ENCODE measurements at regions not wholly inside any gene's neighbourhood (a gene's known extent, or its start where the extent isn't known, plus 50 kb on each side); places are given as distances from the start of the nearest gene placed in this dataset.

DNA sequence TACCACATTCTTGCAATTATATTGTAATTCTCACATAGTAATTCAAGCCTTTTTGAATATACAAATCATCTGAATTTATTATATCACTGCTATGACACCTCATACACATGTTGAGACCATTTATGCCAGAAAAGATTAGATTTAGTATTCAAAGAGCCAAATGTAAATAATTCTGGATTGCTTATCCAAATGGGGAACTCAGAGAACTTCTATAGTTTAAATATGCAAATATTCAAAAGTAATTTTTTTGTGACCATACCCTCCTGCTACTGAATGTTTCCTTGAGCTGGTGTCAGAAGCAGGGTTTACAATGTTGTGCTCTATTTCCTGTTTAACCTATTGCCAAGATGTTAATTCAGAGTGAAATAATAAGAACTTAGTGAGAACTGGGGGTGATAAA, 372.2 kb downstream of the TRIML1 start:
- no peaks in the 10 kb centered on the region for H3K36me3 Mint-ChIP-seq

DNA sequence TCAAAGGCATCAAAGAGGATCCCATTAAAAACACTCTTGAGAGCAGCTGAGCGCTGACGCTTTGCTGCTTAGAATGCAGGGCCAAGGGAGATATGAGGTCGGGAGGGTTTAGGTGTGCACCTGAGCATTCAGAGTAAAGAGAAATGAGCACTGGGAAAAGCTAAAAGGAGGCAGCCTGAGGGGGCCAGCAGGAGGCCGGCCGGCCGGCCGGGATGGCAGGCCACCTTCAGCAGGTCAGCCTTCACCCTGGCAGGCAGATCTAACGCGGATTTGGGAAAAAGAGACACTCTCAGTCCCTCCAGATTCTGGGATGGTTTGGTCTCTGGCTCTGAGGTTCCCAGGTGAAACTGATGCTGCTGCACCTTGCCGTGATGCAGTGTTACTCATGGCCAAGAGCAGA, 393.5 kb downstream of the TRIML1 start:
- DNase-seq (no peak), ATAC-seq (ENCODE audit: low read depth) (no peak)
- Mint-ChIP-seq H3K36me3 (no peaks in the 10 kb centered on the region), H3K4me1 (no peaks in the 10 kb centered on the region), H3K4me3 (no peak overlapping the region), H3K9me3 (peaks cover 9% of the 10 kb centered on the region), H3K27ac (no peak overlapping the region), H3K27me3 (no peaks in the 10 kb centered on the region)
- POLR2A ChIA-PET, result no interaction called here

More for the DNA sequence above, 372.2 kb downstream of the TRIML1 start:
- ATAC-seq (ENCODE audit: low read depth), result no peak
- DNase-seq, result no peak
- Mint-ChIP-seq H3K4me3 (no peak overlapping the region), H3K27me3 (no peaks in the 10 kb centered on the region), H3K27ac (no peak overlapping the region), H3K4me1 (no peaks in the 10 kb centered on the region), H3K9me3 (peaks cover 10% of the 10 kb centered on the region)
- POLR2A ChIA-PET, result no interaction called here

DNA sequence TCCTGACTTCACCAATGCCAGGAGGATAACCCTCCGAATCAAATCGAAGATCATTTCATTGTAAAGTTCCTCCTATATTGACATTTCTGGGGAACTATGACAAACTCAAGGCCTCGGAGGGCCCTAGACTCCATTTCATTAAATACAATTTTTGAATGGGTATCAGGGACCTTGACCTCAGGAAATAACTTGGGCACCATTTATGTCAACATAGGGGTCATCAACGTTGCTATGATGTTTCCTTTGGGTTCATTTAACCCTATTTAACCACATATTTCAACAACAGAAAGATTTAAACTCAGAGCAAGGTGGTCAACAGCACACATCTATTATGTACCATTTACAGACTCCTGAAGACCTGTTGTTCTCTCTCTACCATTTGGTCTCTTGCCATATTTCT, 395.1 kb downstream of the TRIML1 start:
- POLR2A ChIA-PET, result no interaction called here

DNA sequence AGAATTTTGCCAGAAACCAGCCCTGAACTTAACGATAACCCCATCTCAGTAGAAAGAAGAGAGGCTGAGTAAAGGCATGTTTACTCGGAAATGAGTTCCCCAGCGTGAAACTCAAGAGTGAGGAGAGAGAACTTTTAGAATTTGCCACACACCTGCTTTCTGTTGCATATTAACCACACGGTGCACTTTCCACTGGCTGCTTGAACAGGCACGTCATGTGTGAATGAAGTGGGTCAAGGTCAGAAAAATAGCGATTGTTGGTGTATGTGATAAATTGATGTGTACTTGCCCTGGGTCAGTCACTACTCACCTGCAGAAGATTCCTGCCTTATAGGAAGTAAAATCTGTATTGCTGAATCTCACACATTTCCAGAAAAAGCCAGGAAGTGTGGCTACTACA, 395.7 kb downstream of the TRIML1 start:
- Mint-ChIP-seq H3K9me3 (peaks cover 15% of the 10 kb centered on the region), H3K27me3 (no peaks in the 10 kb centered on the region), H3K27ac (no peak overlapping the region), H3K4me3 (no peak overlapping the region), H3K36me3 (no peaks in the 10 kb centered on the region), H3K4me1 (no peaks in the 10 kb centered on the region)
- ATAC-seq (ENCODE audit: low read depth), result no peak
- DNase-seq, result no peak
- POLR2A ChIA-PET, result no interaction called here

More for the DNA sequence above, 395.1 kb downstream of the TRIML1 start:
- Mint-ChIP-seq H3K4me1 (no peaks in the 10 kb centered on the region), H3K27me3 (no peaks in the 10 kb centered on the region), H3K27ac (no peak overlapping the region), H3K36me3 (no peaks in the 10 kb centered on the region), H3K9me3 (peaks cover 14% of the 10 kb centered on the region), H3K4me3 (no peak overlapping the region)
- ATAC-seq (ENCODE audit: low read depth) (no peak), DNase-seq (no peak)

DNA sequence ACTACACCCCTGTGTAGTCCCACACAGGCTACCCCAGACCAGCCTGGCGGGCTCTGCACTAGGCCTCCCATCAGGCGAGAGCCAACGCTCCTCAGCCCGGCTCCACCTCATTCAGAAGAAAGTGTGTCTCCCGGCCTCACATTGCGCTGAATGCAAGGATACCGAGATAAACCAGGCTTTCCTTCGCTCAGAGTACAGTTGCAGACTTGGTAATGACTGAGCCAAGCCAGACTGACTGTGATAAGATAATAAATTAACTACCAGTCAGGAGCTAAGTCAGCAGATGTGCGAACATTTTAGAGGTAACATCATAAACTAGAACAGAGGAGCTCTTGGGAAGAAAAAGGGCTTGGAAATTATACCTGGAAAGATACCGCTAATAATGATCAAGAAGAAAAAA, 397.6 kb downstream of the TRIML1 start:
- ATAC-seq (ENCODE audit: low read depth) (no peak), DNase-seq (no peak)
- POLR2A ChIA-PET, result no interaction called here
- no peaks in the 10 kb centered on the region for H3K27me3 Mint-ChIP-seq
- no peaks in the 10 kb centered on the region for H3K36me3 Mint-ChIP-seq
- H3K4me3 Mint-ChIP-seq, result no peak overlapping the region
- peaks cover 11% of the 10 kb centered on the region for H3K9me3 Mint-ChIP-seq
- no peak overlapping the region for H3K27ac Mint-ChIP-seq
- H3K4me1 Mint-ChIP-seq, result no peaks in the 10 kb centered on the region

DNA sequence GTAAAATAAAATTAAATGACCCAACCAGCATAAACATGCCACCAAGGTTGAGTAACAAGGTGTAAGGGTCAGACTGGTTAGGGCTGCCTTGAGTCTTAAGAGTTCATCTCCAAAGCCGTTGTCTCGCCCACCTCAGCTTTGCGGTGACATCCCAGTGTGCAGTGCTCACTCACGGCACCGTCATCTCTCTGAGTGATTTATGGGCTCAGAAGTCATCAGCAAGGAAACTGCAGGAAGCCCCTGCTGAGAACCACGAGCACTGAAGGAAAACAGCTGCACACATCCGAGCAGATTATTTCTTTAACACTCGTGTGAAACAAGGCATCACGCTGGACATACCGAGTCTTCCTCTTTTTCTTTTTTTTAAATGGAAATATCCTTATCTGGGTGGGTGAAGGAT, 411.1 kb downstream of the TRIML1 start:
- Mint-ChIP-seq H3K36me3 (no peaks in the 10 kb centered on the region), H3K4me1 (no peaks in the 10 kb centered on the region), H3K9me3 (peaks cover 10% of the 10 kb centered on the region), H3K4me3 (no peak overlapping the region), H3K27ac (no peak overlapping the region), H3K27me3 (no peaks in the 10 kb centered on the region)
- ATAC-seq (ENCODE audit: low read depth), result no peak
- DNase-seq, result no peak
- POLR2A ChIA-PET, result no interaction called here

DNA sequence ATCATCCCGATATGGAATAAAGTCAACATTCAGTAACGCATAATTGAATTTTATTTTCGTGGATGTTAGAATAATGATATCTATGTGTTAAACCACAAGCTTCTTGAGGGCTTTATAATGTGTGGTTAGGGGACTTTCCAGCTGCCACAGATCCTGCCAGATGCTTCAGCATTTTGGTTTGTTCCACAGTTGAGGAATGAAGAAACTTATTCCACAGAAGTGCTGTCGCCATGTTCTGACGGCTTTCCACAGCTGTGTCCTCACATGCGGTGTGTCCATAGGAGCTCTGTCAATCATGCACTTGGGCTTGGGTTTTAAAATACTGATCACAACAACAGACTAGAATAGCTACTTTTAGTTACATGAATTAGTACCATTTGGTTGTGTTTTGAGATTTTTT, 411.9 kb downstream of the TRIML1 start:
- no peak overlapping the region for H3K4me3 Mint-ChIP-seq
- POLR2A ChIA-PET, result no interaction called here
- no peaks in the 10 kb centered on the region for H3K36me3 Mint-ChIP-seq
- DNase-seq (no peak), ATAC-seq (ENCODE audit: low read depth) (no peak)
- no peaks in the 10 kb centered on the region for H3K4me1 Mint-ChIP-seq
- no peak overlapping the region for H3K27ac Mint-ChIP-seq
- H3K9me3 Mint-ChIP-seq, result peaks cover 11% of the 10 kb centered on the region
- no peaks in the 10 kb centered on the region for H3K27me3 Mint-ChIP-seq

DNA sequence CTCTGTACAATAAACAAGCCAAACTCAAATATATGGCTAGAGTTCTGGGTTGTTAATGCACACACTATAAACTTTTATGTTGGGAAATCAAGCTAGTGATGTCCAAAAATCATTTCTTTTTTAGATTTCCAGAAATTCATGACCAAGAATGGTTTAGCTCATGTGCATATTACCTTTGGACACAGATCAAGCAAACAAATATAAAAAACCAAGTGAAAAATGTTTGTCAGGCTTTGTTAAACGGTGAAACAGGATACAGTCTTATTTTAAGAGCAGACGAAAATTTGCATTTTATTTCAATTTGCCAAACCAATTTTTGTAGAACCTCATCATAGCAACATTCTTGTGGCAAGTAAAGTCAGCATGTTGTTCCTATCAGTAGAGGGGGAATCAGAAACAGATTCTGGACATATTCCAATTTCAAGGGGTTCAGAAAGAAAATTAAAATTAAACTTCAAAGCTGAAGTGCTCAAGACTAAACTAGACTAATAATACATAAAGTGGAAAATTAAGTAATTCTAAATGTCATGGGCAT, 413.6 kb downstream of the TRIML1 start:
- Mint-ChIP-seq H3K27ac (no peak overlapping the region), H3K4me3 (no peak overlapping the region), H3K9me3 (peaks cover 10% of the 10 kb centered on the region), H3K36me3 (no peaks in the 10 kb centered on the region), H3K4me1 (no peaks in the 10 kb centered on the region), H3K27me3 (no peaks in the 10 kb centered on the region)
- no peak for ATAC-seq (ENCODE audit: low read depth)
- POLR2A ChIA-PET, result no interaction called here
- no peak for DNase-seq

DNA sequence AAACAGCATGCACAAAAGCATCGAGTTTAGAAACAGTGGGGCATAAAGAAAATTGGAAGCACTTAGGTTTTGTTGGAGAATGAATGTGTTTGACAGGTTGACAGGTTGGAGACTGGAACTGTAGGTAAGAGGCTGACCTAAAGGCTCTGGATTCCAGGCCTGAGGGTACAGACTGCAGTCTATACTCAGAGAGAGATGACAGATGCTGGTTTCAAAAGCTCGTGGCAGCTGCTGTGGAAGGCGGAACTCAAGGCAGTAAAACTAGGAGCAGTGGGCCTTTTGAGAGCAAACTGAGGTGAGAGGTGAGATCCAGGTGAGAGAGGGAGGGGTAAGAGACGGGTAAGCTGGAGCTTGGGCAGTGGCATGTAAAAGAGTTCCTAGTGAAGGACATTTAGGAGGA, 415.2 kb downstream of the TRIML1 start:
- no peaks in the 10 kb centered on the region for H3K36me3 Mint-ChIP-seq
- POLR2A ChIA-PET, result no interaction called here
- H3K9me3 Mint-ChIP-seq, result peaks cover 8% of the 10 kb centered on the region
- H3K27ac Mint-ChIP-seq, result no peak overlapping the region
- H3K4me3 Mint-ChIP-seq, result no peak overlapping the region
- no peaks in the 10 kb centered on the region for H3K4me1 Mint-ChIP-seq
- ATAC-seq (ENCODE audit: low read depth) (no peak), DNase-seq (no peak)
- H3K27me3 Mint-ChIP-seq, result no peaks in the 10 kb centered on the region

DNA sequence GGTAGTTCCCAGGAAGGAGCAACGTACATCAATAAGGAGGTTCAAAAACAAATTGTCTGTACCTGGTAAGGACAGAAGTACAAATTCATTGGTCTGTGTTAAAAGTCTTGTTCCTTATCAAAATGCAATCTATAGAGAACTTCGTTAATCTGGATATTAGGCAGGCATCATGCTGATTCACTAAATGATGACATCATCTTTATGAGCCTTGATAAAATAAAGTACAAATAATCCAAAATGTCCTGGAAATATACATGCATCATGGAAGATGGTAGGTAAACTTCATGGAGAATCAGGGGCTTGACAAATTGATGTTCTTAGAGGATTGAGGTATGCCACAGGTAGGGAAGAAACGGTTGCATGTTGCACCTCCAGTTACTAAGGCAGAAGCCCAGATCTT, 433.9 kb downstream of the TRIML1 start:
- H3K27ac Mint-ChIP-seq, result no peak overlapping the region
- no peaks in the 10 kb centered on the region for H3K4me1 Mint-ChIP-seq
- DNase-seq (no peak), ATAC-seq (ENCODE audit: low read depth) (no peak)
- no peak overlapping the region for H3K4me3 Mint-ChIP-seq
- H3K36me3 Mint-ChIP-seq, result no peaks in the 10 kb centered on the region
- POLR2A ChIA-PET, result no interaction called here
- H3K27me3 Mint-ChIP-seq, result no peaks in the 10 kb centered on the region
- H3K9me3 Mint-ChIP-seq, result peaks cover 7% of the 10 kb centered on the region

DNA sequence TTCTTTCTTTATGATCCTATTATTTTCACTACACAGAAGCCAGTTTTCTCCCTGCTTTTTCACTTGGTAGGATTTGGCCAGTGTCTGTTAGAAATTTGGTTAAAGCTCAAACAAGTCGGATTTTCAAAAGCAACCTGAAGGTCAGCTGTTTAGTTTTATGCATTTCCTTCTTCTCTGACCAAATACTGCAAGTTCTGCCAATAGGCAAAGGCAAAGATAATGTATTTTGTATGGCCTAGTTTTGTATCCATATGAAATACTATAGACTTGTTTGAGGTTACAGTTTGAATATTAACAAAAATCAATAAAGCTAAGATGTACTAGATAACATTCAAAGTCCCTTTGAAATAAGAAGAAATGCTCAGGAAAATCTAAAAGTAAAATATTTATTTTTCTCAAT, 439.4 kb downstream of the TRIML1 start:
- no peak overlapping the region for H3K27ac Mint-ChIP-seq
- DNase-seq, result no peak
- H3K4me1 Mint-ChIP-seq, result no peaks in the 10 kb centered on the region
- peaks cover 11% of the 10 kb centered on the region for H3K9me3 Mint-ChIP-seq
- POLR2A ChIA-PET, result no interaction called here
- ATAC-seq (ENCODE audit: low read depth), result no peak
- H3K4me3 Mint-ChIP-seq, result no peak overlapping the region
- no peaks in the 10 kb centered on the region for H3K27me3 Mint-ChIP-seq
- H3K36me3 Mint-ChIP-seq, result no peaks in the 10 kb centered on the region

DNA sequence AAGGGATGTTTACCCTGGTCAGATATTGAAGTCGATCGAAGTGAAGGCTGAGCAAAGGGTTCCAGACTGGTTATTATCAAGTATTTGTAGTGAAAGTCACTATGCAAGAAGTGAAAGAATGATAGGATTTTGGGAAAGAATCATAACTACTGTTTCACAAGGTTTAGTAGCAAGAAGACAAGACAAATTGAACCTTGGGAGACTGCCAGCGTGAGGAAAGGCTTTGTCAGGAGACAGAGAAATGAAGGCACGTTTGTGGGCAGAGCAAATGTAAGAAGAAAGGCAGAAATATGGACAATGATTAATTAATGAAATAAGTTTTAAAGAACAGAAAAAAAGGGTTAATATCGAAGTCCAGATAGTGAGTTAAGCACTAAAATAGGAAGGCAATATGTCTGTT, 456.8 kb downstream of the TRIML1 start:
- no peak for ATAC-seq (ENCODE audit: low read depth)

DNA sequence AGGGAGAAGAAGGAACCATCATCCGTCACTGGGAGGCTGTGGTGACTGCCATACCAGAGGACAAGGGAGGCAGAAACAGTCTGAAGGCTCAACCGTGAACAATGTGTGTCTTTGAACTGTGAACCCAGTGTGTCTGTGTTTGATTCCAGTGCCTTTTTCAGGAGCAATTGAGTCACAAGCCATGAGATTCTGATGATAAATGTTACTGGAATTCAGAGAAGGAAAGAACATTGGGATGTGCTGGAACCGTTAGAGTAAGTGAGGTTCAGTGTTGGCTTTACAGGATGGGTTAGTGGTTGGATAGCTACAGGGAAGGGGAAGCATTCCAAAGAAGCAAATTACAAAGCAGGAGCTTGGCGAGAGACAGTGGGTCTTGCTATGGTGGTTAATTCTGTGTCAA, 464.4 kb downstream of the TRIML1 start:
- no peak overlapping the region for H3K4me3 Mint-ChIP-seq
- ATAC-seq (ENCODE audit: low read depth) (no peak), DNase-seq (no peak)
- peaks cover 16% of the 10 kb centered on the region for H3K9me3 Mint-ChIP-seq
- no peaks in the 10 kb centered on the region for H3K4me1 Mint-ChIP-seq
- POLR2A ChIA-PET, result no interaction called here
- H3K27ac Mint-ChIP-seq, result no peak overlapping the region
- no peaks in the 10 kb centered on the region for H3K36me3 Mint-ChIP-seq
- H3K27me3 Mint-ChIP-seq, result no peaks in the 10 kb centered on the region

More for the DNA sequence above, 456.8 kb downstream of the TRIML1 start:
- no peak for DNase-seq
- Mint-ChIP-seq H3K9me3 (peaks cover 12% of the 10 kb centered on the region), H3K4me3 (no peak overlapping the region), H3K27ac (no peak overlapping the region), H3K4me1 (no peaks in the 10 kb centered on the region), H3K36me3 (no peaks in the 10 kb centered on the region), H3K27me3 (no peaks in the 10 kb centered on the region)
- POLR2A ChIA-PET, result no interaction called here

DNA sequence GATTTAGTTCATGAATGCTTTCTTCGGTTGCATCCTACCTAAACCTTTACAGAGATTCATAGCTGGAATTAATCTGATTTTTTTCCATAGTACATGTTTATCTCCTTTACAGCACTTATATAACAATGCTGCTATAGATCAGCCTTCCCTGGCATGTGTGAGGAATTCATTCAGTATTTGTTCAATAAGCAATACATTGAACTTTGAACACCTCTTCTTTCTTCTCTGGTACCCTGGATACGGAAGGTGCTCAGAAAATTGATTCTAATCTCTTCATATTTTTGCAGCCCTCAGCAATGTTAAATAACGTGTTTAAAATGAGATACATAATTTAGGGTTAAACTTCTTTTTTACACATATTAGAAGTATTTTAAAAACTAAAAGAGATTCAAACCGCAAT, 467.4 kb downstream of the TRIML1 start:
- no peak for ATAC-seq (ENCODE audit: low read depth)

DNA sequence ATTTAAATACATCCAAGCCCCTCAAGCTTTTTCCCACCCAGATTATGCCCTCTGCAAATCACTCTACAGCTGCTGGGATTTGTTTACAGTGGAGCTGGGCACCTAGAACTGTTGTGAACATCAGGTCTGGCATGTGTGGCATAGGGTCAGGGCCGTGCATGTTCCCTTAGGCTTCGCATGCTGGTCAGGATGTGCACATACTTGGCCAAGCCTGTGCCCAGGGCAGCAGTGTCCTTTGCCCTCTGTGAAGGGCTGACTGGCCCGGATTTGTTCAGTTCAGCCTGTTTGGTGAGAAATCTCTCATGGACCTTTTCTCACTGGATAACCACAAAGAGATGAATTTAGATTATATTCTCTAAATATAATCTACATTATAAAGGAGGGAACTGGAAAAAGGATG, 471.9 kb downstream of the TRIML1 start:
- POLR2A ChIA-PET, result no interaction called here
- H3K4me1 Mint-ChIP-seq, result no peaks in the 10 kb centered on the region
- DNase-seq, result no peak
- H3K9me3 Mint-ChIP-seq, result peaks cover 13% of the 10 kb centered on the region
- H3K27me3 Mint-ChIP-seq, result no peaks in the 10 kb centered on the region
- H3K36me3 Mint-ChIP-seq, result no peaks in the 10 kb centered on the region
- no peak for ATAC-seq (ENCODE audit: low read depth)
- H3K27ac Mint-ChIP-seq, result no peak overlapping the region
- no peak overlapping the region for H3K4me3 Mint-ChIP-seq

More for the DNA sequence above, 467.4 kb downstream of the TRIML1 start:
- Mint-ChIP-seq H3K27ac (no peak overlapping the region), H3K27me3 (no peaks in the 10 kb centered on the region), H3K4me1 (no peaks in the 10 kb centered on the region), H3K4me3 (no peak overlapping the region), H3K9me3 (peaks cover 7% of the 10 kb centered on the region), H3K36me3 (no peaks in the 10 kb centered on the region)
- no peak for DNase-seq
- POLR2A ChIA-PET, result no interaction called here
